Lower leg skin (tissue), 4 donors: ENCODE measurements at regions not wholly inside any gene's neighbourhood (a gene's known extent, or its start where the extent isn't known, plus 50 kb on each side); places are given as distances from the start of the nearest gene placed in this dataset.
A peak's percentile ranks its signal among the peaks of the same experiment; 100 is the strongest.

Experiments used
- DNase-seq, 2 donors: peaks; one replicate each; pipeline ENCODE4 v3.0.0-alpha.2; 2019; ENCODE audit warnings: low spot score in 2 of 2
- H3K4me3 ChIP-seq: fragments of 200-600 bp; sonication (generic); 2 replicates; pipeline ENCODE4 v1.5.1; 2017; ENCODE audit warnings: mild to moderate bottlenecking, low read depth; ENCODE audit not compliant: poor library complexity, severe bottlenecking
- CTCF ChIP-seq, 3 donors: fragments of 450-650 bp; IDR thresholded peaks; one replicate each; pipeline ENCODE4 v1.5.1; 2016; ENCODE audit warnings: antibody characterized with exemption in 3 of 3, mild to moderate bottlenecking in 3 of 3, moderate library complexity in 2 of 3
- POLR2A ChIP-seq, 2 donors: fragments of 450-650 bp; IDR thresholded peaks; one replicate each; pipeline ENCODE4 v1.6.1; 2016 to 2017; ENCODE audit warnings: antibody characterized with exemption in 2 of 2, mild to moderate bottlenecking in 1 of 2, moderate library complexity in 1 of 2
- WGBS, 2 donors: methylation state at CpG; one replicate each; pipeline ENCODE4 v1.1.5; 2018; 5-methylcytosine and 5-hydroxymethylcytosine counted together
- intact Hi-C: fragments of 100-400 bp; cut with DNase I; formaldehyde crosslinking; loops from one replicate; pipeline ENCODE4 v1.15.0; 2023; ENCODE audit warnings: low total_unique reads

GRCh38 chr21:34008618-34009017 is 64.8 kb upstream of the MRPS6 start:
- TF ChIP-seq CTCF (IDR thresholded peaks at IDR 0.05), result no peak
- TF ChIP-seq POLR2A (IDR thresholded peaks at IDR 0.05), result no peak
- DNase-seq, result no peak
- 89% methylated on average over 5 of the region's 5 CpGs for WGBS, 2 donors
- intact Hi-C loops, result no loop called here
- no peak overlapping the region for H3K4me3 ChIP-seq

- no peak overlapping the region for H3K4me3 ChIP-seq
- no peak for TF ChIP-seq CTCF (IDR thresholded peaks at IDR 0.05)
- TF ChIP-seq POLR2A (IDR thresholded peaks at IDR 0.05), result no peak
- no peak for DNase-seq
- 88 to 89% methylated on average over 6 of the region's 6 CpGs for WGBS, 2 donors
- intact Hi-C loops, result no loop called here
Observed at GRCh38 chr21:34006611-34007168, 66.7 kb upstream of the MRPS6 start.

GRCh38 chr21:34004974-34005373 is 68.4 kb upstream of the MRPS6 start:
- intact Hi-C loops, result no loop called here
- peak in 1 of 2 donors; percentile 81 for DNase-seq
- no peak overlapping the region for H3K4me3 ChIP-seq
- WGBS, 2 donors, result 48 to 69% methylated on average over 5 of the region's 5 CpGs
- TF ChIP-seq CTCF (IDR thresholded peaks at IDR 0.05) (no peak), POLR2A (IDR thresholded peaks at IDR 0.05) (no peak)

- TF ChIP-seq CTCF (IDR thresholded peaks at IDR 0.05), result no peak
- no peak for TF ChIP-seq POLR2A (IDR thresholded peaks at IDR 0.05)
- H3K4me3 ChIP-seq, result no peak overlapping the region
- intact Hi-C loops, result no loop called here
- peak in 1 of 2 donors; percentile 18 for DNase-seq
- WGBS, 2 donors, result 65 to 75% methylated on average over 7 of the region's 7 CpGs
Observed at GRCh38 chr21:34004013-34004938, 69.1 kb upstream of the MRPS6 start.

- no peak overlapping the region for H3K4me3 ChIP-seq
- no peak for DNase-seq
- TF ChIP-seq POLR2A (IDR thresholded peaks at IDR 0.05), result no peak
- TF ChIP-seq CTCF (IDR thresholded peaks at IDR 0.05), result no peak
- WGBS, 2 donors, result 81 to 100% methylated on average over 1 of the region's 1 CpG
- intact Hi-C loops, result no loop called here
Observed at GRCh38 chr21:34003428-34003827, 70.0 kb upstream of the MRPS6 start.
